Panc1 (cell line): ENCODE measurements at regions not wholly inside any gene's neighbourhood (a gene's known extent, or its start where the extent isn't known, plus 50 kb on each side); places are given as distances from the start of the nearest gene placed in this dataset.

Experiments used
- ATAC-seq: fragments of 200-7000 bp; cut with Tn5 transposase; 2 replicates; pipeline ENCODE4 v1.9.1; 2020; ENCODE audit warnings: mild to moderate bottlenecking, moderate library complexity
- BruUV-seq: library from RNA; stranded (reverse); fragments of 400-500 nt; replicated peaks from 2 replicates; lab custom pipeline; 2021; lab: Mats Ljungman, UMichigan
- CTCF ChIA-PET: fragments of 300-600 bp; sonication (Branson Sonifier 250); formaldehyde crosslinking; loops from one replicate; lab custom pipeline; 2022; ENCODE audit warnings: antibody characterized with exemption; lab: Charles Lee
- POLR2A ChIA-PET: fragments of 300-600 bp; sonication (Branson Sonifier 250); formaldehyde crosslinking; loops from one replicate; lab custom pipeline; 2022; ENCODE audit warnings: antibody characterized with exemption; lab: Charles Lee
- DNase-seq: peaks from one replicate; pipeline ENCODE4 v3.0.0-alpha.2; 2010; ENCODE audit warnings: low read depth, low spot score
- H3K27ac ChIP-seq: 2 replicates; pipeline ENCODE4 v1.5.1; 2011; ENCODE audit warnings: mild to moderate bottlenecking, low read length, inconsistent platforms
- H3K27me3 ChIP-seq: fragments of 200-500 bp; sonication (Bioruptor generic); 2 replicates; pipeline ENCODE4 v1.6.0; 2014; ENCODE audit warnings: low read length, inconsistent platforms; ENCODE audit not compliant: control insufficient read depth, insufficient read depth
- H3K36me3 ChIP-seq: fragments of 200-500 bp; sonication (Bioruptor generic); 2 replicates; pipeline ENCODE4 v1.5.1; 2014; ENCODE audit warnings: inconsistent platforms, mild to moderate bottlenecking, low read length, moderate library complexity; ENCODE audit not compliant: control insufficient read depth, insufficient read depth
- H3K4me1 ChIP-seq: 2 replicates; pipeline ENCODE4 v1.5.1; 2011; ENCODE audit warnings: inconsistent platforms, mild to moderate bottlenecking, low read length, moderate library complexity; ENCODE audit not compliant: control insufficient read depth, insufficient read depth
- H3K4me3 ChIP-seq, 2 experiments: 2 replicates each; pipeline ENCODE4 v1.5.1; 2011 to 2012; ENCODE audit warnings: low read depth in 2 of 2, low read length in 2 of 2, mild to moderate bottlenecking in 2 of 2, inconsistent platforms in 1 of 2, moderate library complexity in 1 of 2
- H3K9me3 ChIP-seq: fragments of 200-500 bp; sonication (Bioruptor generic); 2 replicates; pipeline ENCODE4 v1.5.1; 2014; ENCODE audit warnings: low read depth, mild to moderate bottlenecking, inconsistent platforms, low read length, moderate library complexity; ENCODE audit not compliant: control insufficient read depth, insufficient read depth
- CTCF ChIP-seq: fragments of 450-650 bp; IDR thresholded peaks from 2 replicates; pipeline ENCODE4 v1.5.1; 2017; ENCODE audit warnings: mild to moderate bottlenecking
- POLR2AphosphoS5 ChIP-seq: IDR thresholded peaks from 2 replicates; pipeline ENCODE4 v1.6.1; 2012; ENCODE audit warnings: mild to moderate bottlenecking, low read depth, low read length, moderate library complexity
- REST ChIP-seq, 2 experiments: IDR thresholded peaks; 2 replicates each; pipeline ENCODE4 v1.6.1; 2011 to 2012; ENCODE audit warnings: low read depth in 2 of 2, control low read depth in 1 of 2, low read length in 1 of 2, mild to moderate bottlenecking in 1 of 2, moderate library complexity in 1 of 2; ENCODE audit not compliant: insufficient read depth in 1 of 2
- SIN3A ChIP-seq: IDR thresholded peaks from 2 replicates; pipeline ENCODE4 v1.6.1; 2012; ENCODE audit warnings: low read depth, mild to moderate bottlenecking, low read length, moderate library complexity, borderline replicate concordance; ENCODE audit not compliant: insufficient read depth
- TCF7L2 ChIP-seq: IDR thresholded peaks from 2 replicates; pipeline ENCODE4 v1.6.1; 2011; ENCODE audit warnings: mild to moderate bottlenecking, low read depth, low read length, inconsistent platforms
- in situ Hi-C: cut with HindIII; loops from 2 replicates; pipeline ENCODE4 v1.10.0; 2016; ENCODE audit warnings: low sequenced_read_pairs, low pct_unique_long_range_greater_than_20kb
- intact Hi-C: fragments of 100-400 bp; cut with micrococcal nuclease; formaldehyde crosslinking; loops from one replicate; pipeline ENCODE4 v1.10.0; 2022; ENCODE audit not compliant: unreplicated experiment

- no peak overlapping the region for H3K4me3 ChIP-seq
- H3K27ac ChIP-seq = no peak overlapping the region
- ATAC-seq (no peak), DNase-seq (no peak)
- H3K36me3 ChIP-seq = no peaks in the 10 kb centered on the region
- POLR2A ChIA-PET = no interaction called here
- CTCF ChIA-PET = no interaction called here
- no peaks in the 10 kb centered on the region; the same call in 1 of the 2 replicates for H3K27me3 ChIP-seq
- in situ Hi-C loops (no loop called here), intact Hi-C loops (loop anchor here (5.0 kb wide), 3 partner anchors 98 to 1228 kb away; no protein-coding TSS in a partner anchor)
- H3K4me1 ChIP-seq = no peaks in the 10 kb centered on the region
- TF ChIP-seq REST (IDR thresholded peaks at IDR 0.05; ENCODE audit: insufficient read depth in 1 of 2, low read depth in 2 of 2, low read length in 1 of 2) (no peak), SIN3A (no peak), TCF7L2 (no peak), POLR2AphosphoS5 (no peak), CTCF (no peak)
- H3K9me3 ChIP-seq = no peaks in the 10 kb centered on the region
- BruUV-seq = no TSS peak
These were observed 106.1 kb upstream of the TMEM132D start for GRCh38 chr12:130009961-130010360.

GRCh38 chr12:130011611-130012385 lies 108.0 kb upstream of the TMEM132D start:
- ATAC-seq = no peak
- DNase-seq = no peak
- H3K9me3 ChIP-seq = no peaks in the 10 kb centered on the region
- intact Hi-C loops (loop anchor here (5.0 kb wide), 3 partner anchors 99 to 1229 kb away; no protein-coding TSS in a partner anchor), in situ Hi-C loops (no loop called here)
- H3K36me3 ChIP-seq = no peaks in the 10 kb centered on the region
- no peak overlapping the region for H3K4me3 ChIP-seq
- POLR2A ChIA-PET = no interaction called here
- CTCF ChIA-PET = no interaction called here
- no peaks in the 10 kb centered on the region for H3K4me1 ChIP-seq
- BruUV-seq = no TSS peak
- TF ChIP-seq CTCF = no peak
- TF ChIP-seq TCF7L2 = no peak
- TF ChIP-seq SIN3A = no peak
- TF ChIP-seq POLR2AphosphoS5 = no peak
- no peak for TF ChIP-seq REST (IDR thresholded peaks at IDR 0.05; ENCODE audit: insufficient read depth in 1 of 2, low read depth in 2 of 2, low read length in 1 of 2)
- H3K27me3 ChIP-seq = no peaks in the 10 kb centered on the region; the same call in 1 of the 2 replicates
- H3K27ac ChIP-seq = no peak overlapping the region
